HG03280 (cell line): ENCODE measurements at regions not wholly inside any gene's neighbourhood (a gene's known extent, or its start where the extent isn't known, plus 50 kb on each side); places are given as distances from the start of the nearest gene placed in this dataset.
"Not testable (repeated sequence)": the region's sequence is repeated elsewhere in the genome, so short reads cannot be mapped to it uniquely, and the experiment has no call there.

Source experiments
- ATAC-seq: cut with Tn5 transposase; IDR thresholded peaks from one replicate; pipeline ENCODE4 v1.9.1; 2021; ENCODE audit warnings: mild to moderate bottlenecking, moderate library complexity; ENCODE audit not compliant: unreplicated experiment

DNA sequence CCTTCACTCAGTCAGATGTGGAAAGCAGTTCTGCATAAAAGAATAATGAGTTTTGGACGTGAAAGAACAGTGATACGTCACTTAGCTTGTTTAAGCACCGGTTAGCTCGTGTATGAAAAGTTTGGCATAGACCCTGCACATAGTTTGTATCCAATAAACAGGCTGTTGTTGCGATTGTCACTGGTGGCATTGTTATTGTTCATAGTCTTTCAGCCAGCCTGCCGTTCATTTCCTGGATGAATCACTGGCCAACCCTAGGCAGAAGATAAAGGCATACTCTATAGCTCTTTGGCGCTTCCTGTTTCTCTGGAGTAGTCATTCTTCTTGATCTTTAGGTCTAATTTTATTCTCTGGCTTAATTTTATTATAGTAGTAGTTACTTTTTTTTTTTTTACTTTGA is 57.8 kb upstream of the ANKRD30A start:
- ATAC-seq = no peak

DNA sequence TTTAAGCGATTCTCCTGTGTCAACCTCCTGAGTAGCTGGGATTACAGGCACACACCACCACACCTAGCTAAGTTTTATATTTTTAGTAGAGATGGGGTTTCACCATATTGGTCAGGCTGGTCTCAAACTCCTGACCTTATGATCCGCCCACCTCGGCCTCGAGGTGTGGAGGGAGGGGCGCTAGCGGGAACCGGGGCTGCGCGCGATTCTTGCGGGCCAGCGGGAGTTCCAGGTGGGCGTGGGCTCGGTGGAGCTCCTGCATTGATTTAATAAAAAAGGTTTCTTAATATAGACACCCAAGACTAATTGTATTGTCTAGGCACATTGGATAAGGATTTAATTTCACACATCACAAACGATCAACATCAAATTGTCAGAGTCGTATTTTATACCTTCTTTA is 63.1 kb upstream of the ANKRD30A start:
- not testable (repeated sequence) for ATAC-seq

DNA sequence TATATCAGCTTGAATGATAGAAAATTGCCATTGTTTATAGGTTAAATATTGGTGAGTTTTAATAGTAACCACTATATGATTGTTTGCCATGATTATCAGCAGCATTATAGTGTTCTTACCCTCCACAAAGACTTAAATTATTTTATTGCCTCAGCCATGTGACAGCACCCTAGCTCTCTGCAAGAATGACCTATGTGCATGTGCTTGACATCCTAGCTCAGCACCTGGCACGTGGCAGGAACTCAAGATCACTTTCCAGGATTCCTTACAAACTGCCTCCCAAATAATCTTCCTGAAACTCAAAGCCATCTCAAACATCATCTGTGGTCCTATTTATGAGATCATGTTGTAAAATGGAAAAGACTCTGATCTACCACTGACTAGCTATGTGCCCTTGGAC is 68.1 kb upstream of the ANKRD30A start:
- ATAC-seq = no peak

- ATAC-seq = no peak
Measured at GRCh38 chr10:37053476-37053875, 71.9 kb upstream of the ANKRD30A start.

DNA sequence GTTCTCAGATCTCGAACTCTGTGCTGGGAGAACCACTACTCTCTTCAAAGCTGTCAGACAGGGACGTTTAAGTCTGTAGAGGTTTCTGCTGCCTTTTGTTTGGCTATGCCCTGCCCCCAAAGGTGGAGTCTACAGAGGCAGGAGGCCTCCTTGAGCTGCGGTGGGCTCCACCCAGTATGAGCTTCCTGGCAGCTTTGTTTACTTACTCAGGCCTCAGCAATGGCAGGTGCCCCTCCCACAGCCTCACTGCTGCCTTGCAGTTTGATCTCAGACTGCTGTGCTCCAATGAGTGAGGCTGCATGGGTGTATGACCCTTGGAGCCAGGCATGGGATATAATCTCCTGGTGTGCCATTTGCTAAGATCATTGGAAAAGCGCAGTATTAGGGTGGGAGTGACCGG is 75.4 kb upstream of the ANKRD30A start:
- ATAC-seq = not testable (repeated sequence)

- ATAC-seq = not testable (repeated sequence)
Measured at GRCh38 chr10:37044319-37044718, 81.1 kb upstream of the ANKRD30A start.

DNA sequence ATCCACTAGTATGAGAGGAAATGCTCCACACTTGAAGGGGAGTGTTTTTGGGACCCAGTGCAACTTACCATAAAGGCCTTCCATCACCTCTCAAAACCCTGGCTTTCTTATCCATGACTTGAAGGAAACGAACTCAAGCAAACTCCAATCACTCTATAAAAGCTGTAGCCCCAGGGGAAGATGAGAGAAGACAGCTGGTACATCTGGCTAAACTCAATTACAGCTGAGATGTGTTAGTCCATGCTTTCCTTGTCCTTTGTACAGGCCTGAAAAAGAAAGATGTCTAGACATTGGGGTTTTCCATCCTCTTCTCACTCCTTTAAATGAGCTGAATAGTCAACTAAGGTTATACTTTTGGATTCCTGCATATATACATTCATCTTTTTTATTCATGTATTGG is 89.5 kb upstream of the ANKRD30A start:
- ATAC-seq = no peak

GRCh38 chr10:37015498-37015897 is 109.9 kb upstream of the ANKRD30A start:
- no peak for ATAC-seq

DNA sequence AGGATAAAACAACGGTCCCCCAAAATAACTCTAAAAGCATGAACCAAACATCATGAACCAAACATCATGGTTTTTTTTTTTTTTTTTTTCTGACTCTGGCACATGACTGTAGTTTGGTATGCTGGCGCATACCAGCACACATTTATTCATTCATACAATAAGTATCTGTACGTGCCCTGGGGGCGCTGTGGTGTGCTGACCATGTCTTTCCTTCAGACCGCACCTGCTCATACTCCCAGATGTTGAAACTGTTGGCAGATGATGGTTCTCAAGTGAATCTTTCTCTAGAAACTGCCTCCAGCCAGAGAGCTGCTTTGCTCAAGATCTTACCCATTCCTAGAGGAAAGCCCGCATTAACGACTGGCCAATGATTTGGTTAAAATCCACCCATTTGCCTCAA is 114.7 kb upstream of the ANKRD30A start:
- no peak for ATAC-seq

DNA sequence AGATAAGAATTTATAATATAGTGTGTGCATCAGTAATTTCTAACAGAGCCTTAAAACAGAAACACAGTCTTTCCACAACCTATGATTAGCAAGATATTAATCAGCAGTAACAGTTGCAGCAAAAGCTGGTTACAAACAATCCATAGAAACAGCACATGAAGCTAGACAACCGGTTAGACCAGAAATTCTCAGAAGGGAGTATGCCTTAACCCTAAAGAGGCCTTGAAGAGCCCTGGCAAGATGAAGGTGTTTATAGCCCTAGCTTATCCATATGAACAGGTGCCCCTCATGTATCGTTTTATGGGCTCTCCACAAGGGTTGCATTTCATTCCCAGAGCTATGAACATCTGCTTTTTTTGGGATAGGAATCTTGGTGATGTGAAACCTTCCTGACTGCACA is 117.1 kb upstream of the ANKRD30A start:
- ATAC-seq = not testable (repeated sequence)

- no peak for ATAC-seq
Measured at GRCh38 chr10:37003126-37003525, 122.3 kb upstream of the ANKRD30A start.

DNA sequence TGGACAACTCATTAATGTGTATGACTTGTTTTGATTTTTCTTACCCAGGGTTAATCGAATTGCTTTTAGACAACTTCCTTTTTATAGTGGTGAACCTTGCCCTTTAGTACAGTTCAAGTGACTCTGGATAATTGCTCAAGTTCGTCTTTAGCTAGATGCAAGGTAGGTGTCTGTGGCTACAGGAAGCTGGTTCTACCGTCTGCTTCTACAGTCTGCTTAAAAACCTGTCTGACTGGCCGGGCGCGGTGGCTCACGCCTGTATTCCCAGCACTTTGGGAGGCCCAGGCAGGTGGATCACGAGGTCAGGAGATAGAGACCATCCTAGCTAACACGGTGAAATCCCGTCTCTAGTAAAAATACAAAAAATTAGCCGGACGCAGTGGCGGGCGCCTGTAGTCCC is 129.6 kb upstream of the ANKRD30A start:
- not testable (repeated sequence) for ATAC-seq

DNA sequence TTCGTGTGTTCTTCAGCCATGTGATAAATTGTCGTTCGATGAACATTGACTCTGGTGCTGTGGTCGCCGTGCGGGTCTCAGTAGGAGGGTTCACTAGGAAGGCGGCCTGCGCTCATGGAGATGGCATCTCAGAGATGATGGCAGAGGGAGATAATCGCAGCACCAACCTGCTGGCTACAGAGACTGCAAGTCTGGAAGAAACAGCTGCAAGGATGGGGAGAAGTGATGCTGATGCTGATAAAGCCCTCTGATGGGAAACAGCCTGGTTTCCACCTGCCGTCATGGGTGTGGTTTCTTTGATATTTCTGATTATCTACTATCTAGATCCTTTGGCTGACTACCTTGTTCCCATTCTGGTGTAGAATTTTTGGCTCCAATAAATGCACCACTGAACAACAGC is 130.5 kb upstream of the ANKRD30A start:
- no peak for ATAC-seq

DNA sequence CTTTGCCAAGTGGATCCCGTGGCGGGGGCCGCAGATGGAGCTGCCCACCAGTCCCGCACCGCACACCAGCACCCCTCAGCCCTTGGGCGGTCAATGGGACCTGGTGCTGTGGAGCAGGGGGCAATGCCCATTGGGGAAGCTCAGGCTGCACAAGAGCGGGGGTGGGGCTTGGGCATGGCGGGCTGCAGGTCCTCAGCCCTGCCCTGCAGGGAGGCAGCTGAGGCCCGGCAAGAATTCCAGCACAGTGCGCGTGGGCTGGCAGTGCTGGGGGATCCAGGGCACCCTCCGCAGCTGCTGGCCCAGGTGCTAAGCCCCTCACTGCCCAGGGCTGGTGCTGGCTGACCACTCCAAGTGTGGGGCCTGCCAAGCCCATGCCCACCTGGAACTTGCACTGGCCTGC is 136.2 kb upstream of the ANKRD30A start:
- no peak for ATAC-seq

GRCh38 chr10:36946598-36946997 is 178.8 kb upstream of the ANKRD30A start:
- no peak for ATAC-seq

DNA sequence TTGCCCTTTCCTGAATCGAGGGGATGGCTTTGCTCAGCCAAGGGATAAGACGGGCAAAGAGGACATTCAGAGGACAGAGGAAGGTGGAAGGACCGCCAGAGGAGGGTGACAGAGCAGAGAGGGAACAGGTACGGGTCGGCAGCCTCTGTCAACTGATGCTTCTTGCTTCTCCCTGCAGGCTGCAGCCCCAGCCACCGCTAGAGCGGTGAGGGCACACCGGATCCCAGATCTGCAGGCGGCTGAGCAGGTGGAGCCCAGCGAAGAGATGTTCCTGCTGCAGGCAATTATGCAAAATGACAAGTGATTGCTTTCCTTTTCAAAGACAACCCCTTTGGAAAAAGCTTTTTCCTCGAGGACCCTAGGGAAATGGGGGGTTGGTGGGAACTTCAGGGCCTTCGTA is 181.9 kb upstream of the ANKRD30A start:
- ATAC-seq = no peak

DNA sequence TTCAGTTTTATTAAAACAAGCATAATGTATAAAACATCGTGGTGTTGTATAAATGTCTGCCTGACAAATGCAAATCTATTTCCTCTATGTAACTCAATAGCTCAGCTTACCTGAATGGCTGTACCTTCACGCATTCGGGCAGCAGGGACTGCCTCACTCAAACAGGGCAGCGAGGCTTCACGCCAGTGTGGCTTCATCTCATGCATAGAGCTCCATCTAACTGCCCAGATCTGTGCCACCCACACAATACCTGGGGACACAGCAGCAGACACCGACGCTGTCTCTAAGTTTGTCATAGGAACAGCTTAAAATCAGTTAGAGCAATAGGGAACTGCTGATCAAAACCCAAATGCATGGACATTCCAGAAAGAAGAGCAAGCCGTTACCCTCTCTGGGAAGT is 182.8 kb upstream of the ANKRD30A start:
- ATAC-seq = no peak

GRCh38 chr10:36903040-36903439 is 222.4 kb upstream of the ANKRD30A start:
- no peak for ATAC-seq

- no peak for ATAC-seq
Measured at GRCh38 chr10:36899652-36900051, 225.7 kb upstream of the ANKRD30A start.

GRCh38 chr10:36888925-36889573 is 236.3 kb upstream of the ANKRD30A start:
- ATAC-seq = no peak

- no peak for ATAC-seq
Measured at GRCh38 chr10:36886303-36886891, 239.0 kb upstream of the ANKRD30A start.

DNA sequence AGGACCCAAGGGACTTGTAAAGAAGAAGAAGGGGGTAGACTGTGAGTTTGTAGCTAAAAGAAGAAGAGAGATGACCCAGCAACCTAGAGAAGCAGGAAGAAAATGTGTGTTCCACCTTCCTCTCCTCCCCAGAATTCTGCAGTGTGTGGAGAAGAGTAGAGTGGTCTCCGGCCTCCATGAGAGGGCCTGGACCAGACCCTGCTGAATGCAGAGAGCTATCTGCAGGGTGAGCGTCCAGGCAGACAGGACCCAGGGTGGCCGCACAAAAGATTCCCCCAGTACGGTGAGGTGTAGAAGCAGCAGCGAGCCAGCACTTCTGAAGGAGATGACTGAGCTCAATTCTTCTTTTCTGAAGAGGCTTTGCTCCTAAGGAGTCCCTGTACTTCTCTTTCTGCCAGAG is 239.7 kb upstream of the ANKRD30A start:
- ATAC-seq = no peak

GRCh38 chr10:36882781-36883180 is 242.6 kb upstream of the ANKRD30A start:
- no peak for ATAC-seq
